IPS-20b (cell line): ENCODE measurements at regions not wholly inside any gene's neighbourhood (a gene's known extent, or its start where the extent isn't known, plus 50 kb on each side); places are given as distances from the start of the nearest gene placed in this dataset.
A peak's percentile ranks its signal among the peaks of the same experiment; 100 is the strongest.

Experiments
- H3K27ac ChIP-seq: one replicate; pipeline ENCODE4 v1.5.1; 2013; ENCODE audit warnings: low read length
- H3K27me3 ChIP-seq: 2 replicates; pipeline ENCODE4 v1.6.1; 2013; ENCODE audit warnings: mild to moderate bottlenecking, low read length, inconsistent platforms; ENCODE audit not compliant: insufficient read depth
- H3K36me3 ChIP-seq: 2 replicates; pipeline ENCODE4 v1.6.1; 2013; ENCODE audit warnings: low read depth, mild to moderate bottlenecking, inconsistent platforms, low read length, moderate library complexity; ENCODE audit not compliant: insufficient read depth
- H3K4me1 ChIP-seq: 2 replicates; pipeline ENCODE4 v1.6.1; 2013; ENCODE audit warnings: mild to moderate bottlenecking, control low read depth, inconsistent platforms, low read length, moderate library complexity; ENCODE audit not compliant: insufficient read depth
- H3K4me3 ChIP-seq: 2 replicates; pipeline ENCODE4 v1.5.1; 2013; ENCODE audit warnings: mild to moderate bottlenecking, low read length, inconsistent platforms
- H3K9ac ChIP-seq: 2 replicates; pipeline ENCODE4 v1.6.1; 2013; ENCODE audit warnings: low read depth, mild to moderate bottlenecking, inconsistent platforms, low read length, moderate library complexity
- H3K9me3 ChIP-seq: 2 replicates; pipeline ENCODE4 v1.6.1; 2013; ENCODE audit warnings: mild to moderate bottlenecking, low read depth, low read length, inconsistent platforms; ENCODE audit not compliant: insufficient read depth

GRCh38 chr11:122234257-122234656 is 118.2 kb upstream of the BLID start:
- Histone ChIP-seq H3K27ac (no peak overlapping the region), H3K9me3 (no peaks in the 10 kb centered on the region), H3K36me3 (no peaks in the 10 kb centered on the region), H3K4me3 (no peak overlapping the region), H3K9ac (no peak overlapping the region), H3K4me1 (peaks cover 11% of the 10 kb centered on the region; the same call in 1 of the 2 replicates), H3K27me3 (no peaks in the 10 kb centered on the region)

GRCh38 chr11:122232985-122233384 is 117.0 kb upstream of the BLID start:
- H3K4me1 ChIP-seq = peaks cover 17% of the 10 kb centered on the region; the same call in 1 of the 2 replicates

GRCh38 chr11:122230385-122230755 is 114.4 kb upstream of the BLID start:
- H3K4me1 ChIP-seq = peaks cover 17% of the 10 kb centered on the region; the same call in 1 of the 2 replicates
- no peaks in the 10 kb centered on the region for H3K27me3 ChIP-seq
- H3K36me3 ChIP-seq = no peaks in the 10 kb centered on the region
- H3K9ac ChIP-seq = no peak overlapping the region; the same call in 1 of the 2 replicates
- no peaks in the 10 kb centered on the region for H3K9me3 ChIP-seq
- H3K4me3 ChIP-seq = no peak overlapping the region; the same call in 1 of the 2 replicates
- H3K27ac ChIP-seq = peak overlapping the region; percentile 19

More at GRCh38 chr11:122232985-122233384, 117.0 kb upstream of the BLID start:
- Histone ChIP-seq H3K9me3 (no peaks in the 10 kb centered on the region), H3K27ac (no peak overlapping the region), H3K27me3 (no peaks in the 10 kb centered on the region), H3K4me3 (no peak overlapping the region), H3K36me3 (no peaks in the 10 kb centered on the region), H3K9ac (no peak overlapping the region)

- Histone ChIP-seq H3K4me1 (peaks cover 17% of the 10 kb centered on the region; the same call in 1 of the 2 replicates), H3K4me3 (peak overlapping the region; percentile 43; the same call in 1 of the 2 replicates), H3K9me3 (no peaks in the 10 kb centered on the region), H3K27ac (peak overlapping the region; percentile 19), H3K27me3 (no peaks in the 10 kb centered on the region), H3K9ac (peak overlapping the region; percentile 63; the same call in 1 of the 2 replicates), H3K36me3 (no peaks in the 10 kb centered on the region)
Measured at GRCh38 chr11:122229481-122230384, 113.7 kb upstream of the BLID start.

GRCh38 chr11:122229078-122229477 is 113.1 kb upstream of the BLID start:
- no peak overlapping the region for H3K27ac ChIP-seq
- no peaks in the 10 kb centered on the region for H3K36me3 ChIP-seq
- H3K9me3 ChIP-seq = no peaks in the 10 kb centered on the region
- peaks cover 17% of the 10 kb centered on the region; the same call in 1 of the 2 replicates for H3K4me1 ChIP-seq
- H3K27me3 ChIP-seq = no peaks in the 10 kb centered on the region
- H3K4me3 ChIP-seq = peak overlapping the region; percentile 43; the same call in 1 of the 2 replicates
- H3K9ac ChIP-seq = peak overlapping the region; percentile 29; the same call in 1 of the 2 replicates

- no peak overlapping the region for H3K9ac ChIP-seq
- no peaks in the 10 kb centered on the region for H3K27me3 ChIP-seq
- no peaks in the 10 kb centered on the region for H3K9me3 ChIP-seq
- H3K4me3 ChIP-seq = no peak overlapping the region
- H3K36me3 ChIP-seq = no peaks in the 10 kb centered on the region
- H3K27ac ChIP-seq = no peak overlapping the region
- H3K4me1 ChIP-seq = peaks cover 17% of the 10 kb centered on the region; the same call in 1 of the 2 replicates
Measured at GRCh38 chr11:122226810-122227379, 110.9 kb upstream of the BLID start.

GRCh38 chr11:122224867-122225266 is 108.9 kb upstream of the BLID start:
- Histone ChIP-seq H3K9ac (no peak overlapping the region), H3K27me3 (no peaks in the 10 kb centered on the region), H3K4me1 (peaks cover 10% of the 10 kb centered on the region; the same call in 1 of the 2 replicates), H3K36me3 (no peaks in the 10 kb centered on the region), H3K27ac (no peak overlapping the region), H3K9me3 (no peaks in the 10 kb centered on the region), H3K4me3 (no peak overlapping the region)

- no peaks in the 10 kb centered on the region for H3K27me3 ChIP-seq
- no peaks in the 10 kb centered on the region for H3K9me3 ChIP-seq
- no peak overlapping the region for H3K4me3 ChIP-seq
- H3K9ac ChIP-seq = no peak overlapping the region
- no peaks in the 10 kb centered on the region for H3K36me3 ChIP-seq
- H3K4me1 ChIP-seq = peaks cover 4% of the 10 kb centered on the region; the same call in 1 of the 2 replicates
- no peak overlapping the region for H3K27ac ChIP-seq
Measured at GRCh38 chr11:122220321-122220720, 104.3 kb upstream of the BLID start.

- Histone ChIP-seq H3K4me3 (no peak overlapping the region), H3K27me3 (no peaks in the 10 kb centered on the region), H3K9ac (no peak overlapping the region), H3K9me3 (no peaks in the 10 kb centered on the region), H3K27ac (no peak overlapping the region), H3K36me3 (no peaks in the 10 kb centered on the region), H3K4me1 (peaks cover 8% of the 10 kb centered on the region; the same call in 1 of the 2 replicates)
Measured at GRCh38 chr11:122219791-122220190, 103.8 kb upstream of the BLID start.

GRCh38 chr11:122215244-122215992 is 99.4 kb upstream of the BLID start:
- H3K4me1 ChIP-seq = peaks cover 8% of the 10 kb centered on the region; the same call in 1 of the 2 replicates
- no peaks in the 10 kb centered on the region for H3K36me3 ChIP-seq
- no peaks in the 10 kb centered on the region for H3K9me3 ChIP-seq
- no peak overlapping the region for H3K9ac ChIP-seq
- H3K4me3 ChIP-seq = no peak overlapping the region
- no peak overlapping the region for H3K27ac ChIP-seq
- H3K27me3 ChIP-seq = no peaks in the 10 kb centered on the region

- no peaks in the 10 kb centered on the region for H3K9me3 ChIP-seq
- no peak overlapping the region for H3K9ac ChIP-seq
- H3K27ac ChIP-seq = no peak overlapping the region
- H3K36me3 ChIP-seq = no peaks in the 10 kb centered on the region
- H3K4me3 ChIP-seq = no peak overlapping the region
- peaks cover 8% of the 10 kb centered on the region; the same call in 1 of the 2 replicates for H3K4me1 ChIP-seq
- no peaks in the 10 kb centered on the region for H3K27me3 ChIP-seq
Measured at GRCh38 chr11:122214567-122214966, 98.6 kb upstream of the BLID start.
